ENCODE measurements at regions not wholly inside any gene's neighbourhood (a gene's known extent, or its start where the extent isn't known, plus 50 kb on each side); places are given as distances from the start of the nearest gene placed in this dataset.

DNA sequence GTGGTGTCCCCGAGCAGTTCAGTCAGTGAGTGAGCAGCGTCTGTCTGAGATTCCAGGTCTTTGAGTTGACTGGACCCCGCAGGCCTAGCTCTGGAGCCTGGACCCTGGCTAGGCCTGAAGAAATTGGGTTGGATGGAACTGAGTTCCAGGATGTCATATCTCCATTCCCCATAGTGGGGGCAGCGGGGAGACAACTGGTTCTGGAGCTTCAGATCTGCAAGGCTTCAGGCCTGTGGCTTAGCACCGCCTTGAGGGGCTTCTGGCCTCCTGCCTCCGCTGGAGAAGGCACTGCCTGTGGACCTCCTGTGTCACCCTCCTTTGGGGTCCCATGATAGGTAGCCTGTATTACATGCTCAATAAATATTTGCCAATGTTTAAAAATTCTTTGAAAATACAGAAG is 288.4 kb upstream of the ID2 start:
- no peaks in the 10 kb centered on the region for H3K27me3 ChIP-seq
- no peak overlapping the region for H3K4me3 ChIP-seq
- H3K36me3 ChIP-seq = no peaks in the 10 kb centered on the region
- no peaks in the 10 kb centered on the region for H3K4me1 ChIP-seq
- TF ChIP-seq CTCF (IDR thresholded peaks at IDR 0.05) = no peak
- H3K27ac ChIP-seq = no peak overlapping the region
- no peak for DNase-seq (ENCODE audit: low spot score)
- H3K9me3 ChIP-seq = no peaks in the 10 kb centered on the region

GRCh38 chr2:8394131-8394530 is 287.7 kb upstream of the ID2 start:
- H3K27ac ChIP-seq = no peak overlapping the region
- H3K4me3 ChIP-seq = no peak overlapping the region
- no peaks in the 10 kb centered on the region for H3K27me3 ChIP-seq
- H3K36me3 ChIP-seq = no peaks in the 10 kb centered on the region
- H3K9me3 ChIP-seq = no peaks in the 10 kb centered on the region
- H3K4me1 ChIP-seq = no peaks in the 10 kb centered on the region
- no peak for TF ChIP-seq CTCF (IDR thresholded peaks at IDR 0.05)
- no peak for DNase-seq (ENCODE audit: low spot score)

DNA sequence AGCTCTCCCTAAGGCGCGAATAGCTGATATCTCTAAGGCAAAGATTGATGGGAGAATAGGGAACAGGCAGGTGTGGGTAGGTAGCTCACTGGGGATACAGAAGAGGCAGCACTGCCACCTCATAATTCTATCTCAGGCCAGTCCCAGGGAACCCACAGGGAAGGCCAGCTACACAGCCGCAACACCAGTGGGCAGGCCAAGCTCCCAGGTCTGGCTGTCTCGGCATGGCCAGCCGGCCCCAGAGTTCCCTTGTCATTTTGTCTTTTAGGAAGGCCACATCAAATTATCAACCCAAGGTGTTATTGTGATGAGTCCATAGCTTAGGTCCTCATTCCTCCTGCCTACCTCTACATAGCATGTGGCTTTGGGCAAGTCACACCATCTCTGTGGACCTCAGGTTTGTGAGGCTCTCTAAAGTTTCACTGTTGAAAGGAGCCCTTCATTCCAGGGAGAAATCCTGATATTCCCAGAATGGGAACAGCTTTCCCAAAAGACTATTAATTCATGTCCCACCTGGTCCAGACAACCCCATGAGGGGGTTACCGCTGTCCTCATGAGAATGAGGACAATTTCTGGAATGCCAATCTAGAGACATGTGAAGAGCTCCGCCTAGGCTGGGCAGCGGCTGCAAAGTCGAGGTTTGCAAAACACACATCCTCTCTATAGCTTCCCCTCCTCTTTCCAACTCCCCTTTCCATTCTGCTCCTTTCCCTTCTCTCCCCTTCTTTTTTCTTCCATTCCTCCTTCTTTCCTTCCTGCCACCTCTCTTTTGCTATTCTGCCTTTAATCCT is 287.1 kb upstream of the ID2 start:
- no peaks in the 10 kb centered on the region for H3K27me3 ChIP-seq
- H3K36me3 ChIP-seq = no peaks in the 10 kb centered on the region
- DNase-seq (ENCODE audit: low spot score) = no peak
- no peaks in the 10 kb centered on the region for H3K9me3 ChIP-seq
- no peak overlapping the region for H3K27ac ChIP-seq
- no peaks in the 10 kb centered on the region for H3K4me1 ChIP-seq
- no peak overlapping the region for H3K4me3 ChIP-seq
- no peak for TF ChIP-seq CTCF (IDR thresholded peaks at IDR 0.05)

GRCh38 chr2:8395718-8396117 is 286.1 kb upstream of the ID2 start:
- no peak overlapping the region for H3K4me3 ChIP-seq
- H3K9me3 ChIP-seq = no peaks in the 10 kb centered on the region
- H3K27me3 ChIP-seq = no peaks in the 10 kb centered on the region
- no peaks in the 10 kb centered on the region for H3K4me1 ChIP-seq
- no peaks in the 10 kb centered on the region for H3K36me3 ChIP-seq
- H3K27ac ChIP-seq = no peak overlapping the region
- TF ChIP-seq CTCF (IDR thresholded peaks at IDR 0.05) = no peak
- no peak for DNase-seq (ENCODE audit: low spot score)

GRCh38 chr2:8398040-8398668 is 283.7 kb upstream of the ID2 start:
- Histone ChIP-seq H3K27me3 (no peaks in the 10 kb centered on the region), H3K4me3 (no peak overlapping the region), H3K27ac (no peak overlapping the region), H3K4me1 (no peaks in the 10 kb centered on the region), H3K36me3 (no peaks in the 10 kb centered on the region), H3K9me3 (no peaks in the 10 kb centered on the region)
- TF ChIP-seq CTCF (IDR thresholded peaks at IDR 0.05) = no peak
- no peak for DNase-seq (ENCODE audit: low spot score)

All from right atrium auricular region (tissue), 2 donors.